Keratinocyte (primary cell): ENCODE measurements at regions not wholly inside any gene's neighbourhood (a gene's known extent, or its start where the extent isn't known, plus 50 kb on each side); places are given as distances from the start of the nearest gene placed in this dataset.

Source experiments
- DNase-seq: peaks from one replicate; pipeline ENCODE4 v3.0.0-alpha.2; 2011; ENCODE audit warnings: low read depth, missing footprints, low spot score
- FAIRE-seq: peaks from 2 replicates; lab custom pipeline; 2011; peaks lifted over from hg19 to GRCh38; lab: Jason Lieb, UNC
- H2AFZ ChIP-seq: 2 replicates; pipeline ENCODE4 v1.6.0; 2012; ENCODE audit warnings: low read length, control low read depth, inconsistent platforms; ENCODE audit not compliant: control insufficient read depth
- H3K27ac ChIP-seq: 2 replicates; pipeline ENCODE4 v1.5.1; 2011; ENCODE audit warnings: low read length; ENCODE audit not compliant: control insufficient read depth, insufficient read depth
- H3K27me3 ChIP-seq: 3 replicates; pipeline ENCODE4 v1.6.0; 2011; ENCODE audit warnings: low read length; ENCODE audit not compliant: control insufficient read depth, insufficient read depth; ENCODE audit errors: extremely low read depth
- H3K36me3 ChIP-seq, 2 experiments: 2 replicates in 1 of 2; 3 replicates in 1 of 2; pipeline ENCODE4 v1.5.1; 2011; ENCODE audit warnings: low read length in 2 of 2, mild to moderate bottlenecking in 1 of 2; ENCODE audit not compliant: control insufficient read depth in 2 of 2, insufficient read depth in 2 of 2; ENCODE audit errors: extremely low read depth in 1 of 2
- H3K4me1 ChIP-seq: 3 replicates; pipeline ENCODE4 v1.5.1; 2011; ENCODE audit warnings: low read length; ENCODE audit not compliant: control insufficient read depth, insufficient read depth; ENCODE audit errors: extremely low read depth
- H3K4me2 ChIP-seq: 3 replicates; pipeline ENCODE4 v1.6.0; 2011; ENCODE audit warnings: low read depth, low read length; ENCODE audit not compliant: control insufficient read depth, insufficient read depth; ENCODE audit errors: extremely low read depth
- H3K4me3 ChIP-seq, 3 experiments: fragments of 200-600 bp in 1 of 3; sonication (generic) in 1 of 3; 2 replicates in 2 of 3; 3 replicates in 1 of 3; pipeline ENCODE4 v1.5.1; 2011 to 2016; ENCODE audit warnings: low read length in 3 of 3, mild to moderate bottlenecking in 3 of 3, control low read depth in 2 of 3, inconsistent platforms in 1 of 3, low read depth in 1 of 3, mixed read lengths in 1 of 3, mixed run types in 1 of 3, moderate library complexity in 1 of 3; ENCODE audit not compliant: control insufficient read depth in 2 of 3, insufficient read depth in 2 of 3; ENCODE audit errors: extremely low read depth in 1 of 3
- H3K79me2 ChIP-seq: 2 replicates; pipeline ENCODE4 v1.6.0; 2012; ENCODE audit warnings: low read length; ENCODE audit not compliant: control insufficient read depth, insufficient read depth
- H3K9ac ChIP-seq: 3 replicates; pipeline ENCODE4 v1.6.0; 2011; ENCODE audit warnings: low read length; ENCODE audit not compliant: control insufficient read depth, insufficient read depth; ENCODE audit errors: extremely low read depth
- H3K9me1 ChIP-seq: 3 replicates; pipeline ENCODE4 v1.6.0; 2011; ENCODE audit warnings: low read length; ENCODE audit not compliant: control insufficient read depth, insufficient read depth; ENCODE audit errors: extremely low read depth
- H3K9me3 ChIP-seq: 2 replicates; pipeline ENCODE4 v1.5.1; 2012; ENCODE audit warnings: low read depth, low read length; ENCODE audit not compliant: control insufficient read depth
- H4K20me1 ChIP-seq: 3 replicates; pipeline ENCODE4 v1.6.0; 2011; ENCODE audit warnings: low read length; ENCODE audit not compliant: control insufficient read depth, insufficient read depth; ENCODE audit errors: extremely low read depth
- EZH2 ChIP-seq: IDR thresholded peaks from one replicate; pipeline ENCODE4 v1.6.1; 2012; ENCODE audit warnings: inconsistent platforms, mild to moderate bottlenecking, low read length, moderate library complexity
- dilution Hi-C: fragments of 300-500 bp; cut with MboI; formaldehyde crosslinking; loops from one replicate; pipeline ENCODE4 v1.7.0; 2020; ENCODE audit warnings: low sequenced_read_pairs; ENCODE audit not compliant: extremely low pct_ligation_motif_present
- TF ChIP-seq, protein P1 (sequence below), 3 experiments: IDR thresholded peaks in 1 of 3; conservative IDR thresholded peaks in 1 of 3; optimal IDR thresholded peaks in 1 of 3; 2 replicates in 2 of 3; 3 replicates in 1 of 3; pipeline versions ENCODE3 to v1.5.1; 2011; ENCODE audit warnings: low read length in 3 of 3, mild to moderate bottlenecking in 3 of 3, moderate library complexity in 2 of 3, control low read depth in 1 of 3, inconsistent platforms in 1 of 3; ENCODE audit not compliant: insufficient read depth in 2 of 3; ENCODE audit errors: extremely low read depth in 1 of 3

DNA sequence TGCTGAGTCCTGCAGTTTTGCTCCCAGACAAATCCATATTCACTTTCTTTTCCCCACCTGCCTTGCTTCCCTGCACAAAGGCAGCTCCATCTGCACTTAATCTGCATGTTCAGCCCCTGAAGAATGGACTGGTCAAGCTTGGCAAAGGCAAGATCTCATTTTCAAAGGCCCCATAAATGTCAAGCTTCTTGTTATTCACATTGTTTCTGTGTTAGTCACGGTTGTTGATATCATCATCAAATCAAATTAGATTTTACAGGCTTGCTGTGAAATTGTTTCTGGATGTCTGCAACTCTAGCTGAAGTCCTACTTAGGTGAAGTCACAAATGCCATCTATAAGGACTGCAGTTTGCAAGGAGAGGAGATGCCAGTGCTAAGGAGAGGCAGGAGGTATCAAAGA, 91.0 kb downstream of the GPAM start:
- Histone ChIP-seq H4K20me1 (no peaks in the 10 kb centered on the region), H3K36me3 (no peaks in the 10 kb centered on the region), H3K27ac (no peak overlapping the region), H3K4me3 (no peak overlapping the region), H3K27me3 (no peaks in the 10 kb centered on the region), H3K9me1 (no peaks in the 10 kb centered on the region), H3K79me2 (no peaks in the 10 kb centered on the region), H3K9ac (no peak overlapping the region), H3K9me3 (no peaks in the 10 kb centered on the region), H2AFZ (no peak overlapping the region), H3K4me1 (no peaks in the 10 kb centered on the region), H3K4me2 (no peak overlapping the region)
- dilution Hi-C loops = no loop called here
- DNase-seq = no peak
- FAIRE-seq = no peak
- TF ChIP-seq, protein P1, sequence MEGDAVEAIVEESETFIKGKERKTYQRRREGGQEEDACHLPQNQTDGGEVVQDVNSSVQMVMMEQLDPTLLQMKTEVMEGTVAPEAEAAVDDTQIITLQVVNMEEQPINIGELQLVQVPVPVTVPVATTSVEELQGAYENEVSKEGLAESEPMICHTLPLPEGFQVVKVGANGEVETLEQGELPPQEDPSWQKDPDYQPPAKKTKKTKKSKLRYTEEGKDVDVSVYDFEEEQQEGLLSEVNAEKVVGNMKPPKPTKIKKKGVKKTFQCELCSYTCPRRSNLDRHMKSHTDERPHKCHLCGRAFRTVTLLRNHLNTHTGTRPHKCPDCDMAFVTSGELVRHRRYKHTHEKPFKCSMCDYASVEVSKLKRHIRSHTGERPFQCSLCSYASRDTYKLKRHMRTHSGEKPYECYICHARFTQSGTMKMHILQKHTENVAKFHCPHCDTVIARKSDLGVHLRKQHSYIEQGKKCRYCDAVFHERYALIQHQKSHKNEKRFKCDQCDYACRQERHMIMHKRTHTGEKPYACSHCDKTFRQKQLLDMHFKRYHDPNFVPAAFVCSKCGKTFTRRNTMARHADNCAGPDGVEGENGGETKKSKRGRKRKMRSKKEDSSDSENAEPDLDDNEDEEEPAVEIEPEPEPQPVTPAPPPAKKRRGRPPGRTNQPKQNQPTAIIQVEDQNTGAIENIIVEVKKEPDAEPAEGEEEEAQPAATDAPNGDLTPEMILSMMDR (optimal IDR thresholded peaks at IDR 0.05 in 1 of 3, IDR thresholded peaks at IDR 0.05 in 1 of 3, conservative IDR thresholded peaks at IDR 0.05 in 1 of 3; ENCODE audit: extremely low read depth in 1 of 3, insufficient read depth in 2 of 3, low read length in 3 of 3) = no peak
- no peak for TF ChIP-seq EZH2

DNA sequence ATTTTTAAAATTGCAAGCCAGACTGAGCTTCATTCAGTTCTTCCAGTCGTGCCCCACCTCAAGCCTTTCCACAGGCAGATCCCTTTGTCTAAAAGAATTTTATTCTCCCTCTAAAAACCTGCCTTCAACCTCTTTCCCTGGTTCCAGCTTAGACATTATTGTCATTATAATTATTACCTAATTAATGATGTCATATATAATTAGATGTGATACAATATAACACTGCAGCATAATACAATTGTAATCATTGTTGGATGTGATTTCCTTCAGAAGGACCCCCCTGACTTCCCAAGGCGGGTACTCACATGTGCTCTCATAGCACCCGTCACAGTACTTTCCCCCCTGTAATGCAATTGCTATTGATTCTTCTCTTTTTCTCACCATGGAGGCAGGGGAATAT, 88.6 kb downstream of the GPAM start:
- Histone ChIP-seq H3K79me2 (no peaks in the 10 kb centered on the region), H3K36me3 (no peaks in the 10 kb centered on the region), H3K9me1 (no peaks in the 10 kb centered on the region), H4K20me1 (no peaks in the 10 kb centered on the region), H3K4me3 (no peak overlapping the region), H3K27me3 (no peaks in the 10 kb centered on the region), H3K9ac (no peak overlapping the region), H2AFZ (no peak overlapping the region), H3K27ac (no peak overlapping the region), H3K4me2 (no peak overlapping the region), H3K4me1 (no peaks in the 10 kb centered on the region), H3K9me3 (no peaks in the 10 kb centered on the region)
- dilution Hi-C loops = no loop called here
- FAIRE-seq (no peak), DNase-seq (no peak)
- TF ChIP-seq, protein P1 (optimal IDR thresholded peaks at IDR 0.05 in 1 of 3, IDR thresholded peaks at IDR 0.05 in 1 of 3, conservative IDR thresholded peaks at IDR 0.05 in 1 of 3; ENCODE audit: extremely low read depth in 1 of 3, insufficient read depth in 2 of 3, low read length in 3 of 3) = no peak
- no peak for TF ChIP-seq EZH2
